NCI-H1694 (cell line): ENCODE measurements at regions not wholly inside any gene's neighbourhood (a gene's known extent, or its start where the extent isn't known, plus 50 kb on each side); places are given as distances from the start of the nearest gene placed in this dataset.

Source experiments
- DNase-seq: peaks from one replicate; lab custom pipeline; 2025; lab: John Stamatoyannopoulos, UW

- DNase-seq = no peak
These were observed 50.3 kb downstream of the PLXNA1 start for GRCh38 chr3:127033171-127033570.

DNA sequence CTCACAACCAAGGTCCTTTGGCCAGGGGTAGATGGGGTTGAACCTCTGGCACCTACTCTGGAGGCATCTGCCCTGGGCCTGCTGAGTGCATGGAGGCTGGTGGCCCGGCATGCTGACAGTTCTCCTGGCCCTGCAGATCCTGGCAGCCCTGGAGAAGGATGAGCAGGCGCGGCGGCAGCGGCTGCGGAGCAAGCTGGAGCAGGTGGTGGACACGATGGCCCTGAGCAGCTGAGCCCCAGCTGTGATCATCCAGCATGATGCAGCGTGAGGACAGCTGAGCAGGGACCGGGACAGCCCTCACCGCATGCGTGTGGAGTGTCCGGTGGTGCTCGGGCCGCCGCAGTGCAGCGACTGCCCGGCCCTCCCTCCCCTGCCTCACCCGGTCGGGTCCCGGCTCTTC is 50.9 kb downstream of the PLXNA1 start:
- DNase-seq = no peak

GRCh38 chr3:127034195-127034989 is 51.5 kb downstream of the PLXNA1 start:
- no peak for DNase-seq

DNA sequence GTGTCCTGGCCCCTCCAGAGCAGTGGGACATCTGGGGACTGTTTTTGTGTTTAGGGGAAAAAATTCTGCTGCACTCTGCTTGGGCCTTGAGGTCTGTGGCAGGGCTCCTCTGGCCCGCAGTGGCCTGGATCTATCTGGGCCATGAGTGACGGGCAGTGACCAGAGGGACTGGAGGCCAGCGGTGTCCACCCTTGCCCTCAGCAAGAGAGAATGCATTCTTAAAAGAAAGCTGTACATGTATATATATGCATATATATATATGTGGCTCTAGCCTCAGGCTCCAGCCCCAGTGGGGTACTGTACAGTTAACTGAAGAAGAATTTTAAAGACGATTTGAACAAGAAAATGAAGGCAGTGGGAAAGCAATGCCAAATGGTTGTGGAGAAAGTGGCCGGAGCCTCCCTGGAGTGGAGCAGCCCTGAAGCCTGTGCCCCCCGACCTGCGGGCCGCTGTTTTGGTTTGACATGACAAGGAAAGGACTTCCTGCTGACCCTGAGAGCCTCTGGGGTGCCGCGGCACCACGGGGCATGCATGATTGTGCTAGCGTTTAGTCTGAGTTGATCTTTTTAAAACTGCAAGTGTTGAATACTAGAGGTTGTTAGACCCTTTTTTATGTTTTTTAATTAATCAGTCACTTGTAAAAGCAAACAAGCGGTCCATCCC is 52.2 kb downstream of the PLXNA1 start:
- no peak for DNase-seq

DNA sequence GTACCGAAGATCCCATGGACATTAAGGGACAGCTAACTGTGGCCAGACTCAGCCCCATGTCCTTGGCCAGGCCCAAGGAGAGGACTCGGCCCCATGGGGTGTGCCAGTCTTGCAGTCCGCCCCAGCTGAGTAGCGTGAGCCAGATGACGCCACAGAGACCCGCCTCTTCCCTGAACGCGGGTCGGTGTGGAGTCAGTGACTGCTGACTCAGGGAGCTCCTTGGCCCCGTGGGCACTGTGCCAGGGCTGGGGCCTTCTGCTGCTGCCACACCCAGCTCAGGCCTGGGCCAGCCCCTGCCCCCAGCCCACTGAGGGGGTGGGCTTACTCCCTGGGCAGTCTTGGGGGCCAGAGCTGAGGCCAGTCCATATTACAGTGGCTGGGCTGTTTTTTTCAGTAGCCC is 52.8 kb downstream of the PLXNA1 start:
- no peak for DNase-seq

GRCh38 chr3:127036209-127037020 is 53.5 kb downstream of the PLXNA1 start:
- no peak for DNase-seq

GRCh38 chr3:127037021-127037400 is 54.1 kb downstream of the PLXNA1 start:
- no peak for DNase-seq

DNA sequence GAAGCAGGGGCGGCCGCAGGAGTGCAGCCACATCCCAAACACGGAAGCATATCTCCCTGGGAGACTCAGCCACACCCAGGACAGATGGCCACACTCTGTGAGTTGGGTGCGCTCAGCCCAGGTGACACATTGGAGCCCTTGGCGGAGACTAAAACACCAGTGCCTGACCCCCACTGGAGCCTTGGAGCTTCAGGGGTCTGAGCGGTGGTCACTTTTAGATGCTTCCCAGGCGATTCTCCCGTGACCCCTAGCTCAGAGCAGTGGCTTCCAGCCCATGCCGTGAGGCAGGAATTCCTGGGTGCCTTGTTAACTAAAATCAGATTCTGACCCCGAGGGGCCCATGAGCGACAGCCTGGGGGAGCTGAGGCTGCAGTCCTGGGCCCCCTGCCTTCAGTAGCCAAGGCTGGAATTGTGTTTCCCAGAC is 54.5 kb downstream of the PLXNA1 start:
- no peak for DNase-seq

DNA sequence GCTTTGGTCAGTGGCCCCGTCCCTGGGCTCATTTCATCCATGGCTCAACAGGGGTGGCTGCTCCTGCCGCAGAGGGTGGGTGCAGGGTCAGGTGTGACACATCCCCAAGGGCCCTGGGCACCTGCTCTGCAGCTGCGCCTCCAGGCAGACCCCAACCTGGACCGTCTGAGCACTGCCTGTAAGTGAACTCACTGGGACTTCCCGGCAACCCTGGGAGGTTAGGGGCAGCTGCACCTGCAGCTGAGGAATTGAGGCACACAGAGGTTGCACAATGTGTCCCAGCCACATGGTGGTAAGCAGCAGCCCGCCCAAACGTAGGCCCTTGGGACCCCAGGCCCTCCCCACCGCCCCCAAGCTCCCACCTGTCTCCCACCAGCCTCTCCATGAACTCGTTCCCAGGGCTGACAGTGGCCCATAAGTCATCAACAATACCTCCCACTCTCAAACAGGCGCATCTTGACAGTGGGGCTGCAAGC is 55.1 kb downstream of the PLXNA1 start:
- no peak for DNase-seq

GRCh38 chr3:127038466-127038865 is 55.6 kb downstream of the PLXNA1 start:
- no peak for DNase-seq

- DNase-seq = no peak
These were observed 56.1 kb downstream of the PLXNA1 start for GRCh38 chr3:127038923-127039581.

DNA sequence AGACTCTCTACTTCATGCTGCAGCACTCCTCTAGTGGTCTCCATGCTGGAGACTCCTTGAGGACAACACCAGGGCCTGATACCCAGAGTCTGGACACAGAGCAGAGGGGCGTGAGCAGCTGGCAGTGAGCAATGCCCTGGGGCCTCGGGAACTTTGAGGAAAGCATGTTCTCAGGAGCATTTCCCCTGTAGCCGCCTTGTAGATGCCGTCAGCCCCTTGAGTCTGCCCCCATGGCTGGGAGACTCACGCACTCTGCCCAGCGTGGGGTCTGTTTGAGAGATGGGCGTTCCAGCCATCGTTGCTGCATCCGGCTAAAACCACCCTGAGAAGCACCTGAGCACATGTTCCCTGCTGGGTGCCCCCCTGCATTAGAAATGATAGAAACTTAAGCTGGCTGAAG is 56.8 kb downstream of the PLXNA1 start:
- DNase-seq = no peak

- no peak for DNase-seq
These were observed 57.3 kb downstream of the PLXNA1 start for GRCh38 chr3:127040216-127040615.

GRCh38 chr3:127041264-127041820 is 58.4 kb downstream of the PLXNA1 start:
- no peak for DNase-seq

GRCh38 chr3:127041933-127042332 is 59.0 kb downstream of the PLXNA1 start:
- DNase-seq = no peak

- no peak for DNase-seq
These were observed 59.7 kb downstream of the PLXNA1 start for GRCh38 chr3:127042634-127043033.

DNA sequence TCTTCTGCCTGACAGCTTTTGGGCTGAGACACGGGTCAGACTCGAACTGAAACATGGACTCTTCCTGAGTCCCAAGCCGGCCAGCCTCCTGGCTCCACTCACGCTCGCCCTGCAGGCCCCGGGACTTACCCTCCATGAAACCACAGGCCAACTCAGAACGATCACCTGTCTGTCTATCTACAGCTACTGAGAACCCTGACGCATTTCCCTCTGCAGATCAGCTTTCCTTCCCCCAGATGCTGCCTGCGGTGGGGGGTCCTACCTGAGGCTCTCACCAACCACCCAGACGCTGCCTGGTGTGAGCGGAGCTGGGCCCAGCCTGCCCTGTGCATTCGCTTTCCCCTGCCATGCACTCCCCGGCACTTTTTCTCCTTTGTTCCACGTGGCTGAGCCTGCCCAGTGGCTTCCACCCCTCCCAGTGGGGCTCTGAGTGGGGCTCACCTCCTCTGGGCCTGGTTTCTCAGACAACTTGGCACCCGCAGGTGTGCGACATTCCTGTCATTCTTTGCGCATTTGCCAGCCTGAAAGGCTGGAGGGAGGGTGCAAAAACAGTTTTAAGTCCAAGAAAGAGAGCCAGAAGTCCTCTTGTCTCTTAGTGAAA is 60.2 kb downstream of the PLXNA1 start:
- no peak for DNase-seq

DNA sequence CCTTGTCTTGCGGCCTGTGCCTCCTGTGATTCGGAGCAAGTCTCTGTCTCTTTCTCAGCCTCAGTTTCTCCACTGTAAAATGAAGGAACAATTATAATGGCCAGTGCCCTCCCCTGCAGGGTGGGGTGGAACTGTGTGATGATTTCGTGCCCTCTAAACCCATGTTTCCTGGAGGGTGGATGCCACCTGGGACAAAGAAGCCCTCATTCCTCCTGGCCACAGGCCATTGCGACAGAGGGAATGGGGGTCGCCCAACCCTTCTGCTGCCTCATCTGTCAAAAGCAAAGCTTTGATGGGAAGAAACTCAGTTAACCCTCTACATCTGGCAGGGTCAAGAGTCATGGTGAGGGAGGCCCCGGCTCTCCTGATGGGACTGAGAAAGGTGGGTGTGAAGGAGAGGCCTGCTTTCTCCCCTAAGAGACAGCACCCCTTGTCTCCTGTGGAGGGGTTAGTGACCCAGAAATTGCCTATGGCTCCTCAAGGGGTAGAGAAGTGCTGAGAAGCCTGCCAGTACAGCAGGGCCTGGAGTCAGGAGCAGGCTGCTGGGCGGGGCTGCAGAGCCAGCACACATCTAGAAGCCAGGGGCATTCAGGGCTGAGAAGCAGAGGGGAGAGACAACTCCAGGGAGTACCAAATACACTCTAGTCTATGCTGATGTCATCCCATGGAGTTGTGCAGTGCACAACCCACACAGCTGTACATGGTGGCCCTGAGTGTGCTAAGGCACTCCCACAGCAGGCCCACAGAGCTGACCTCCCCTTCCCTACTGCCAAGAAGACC is 61.0 kb downstream of the PLXNA1 start:
- DNase-seq = no peak

- no peak for DNase-seq
These were observed 62.1 kb downstream of the PLXNA1 start for GRCh38 chr3:127044996-127045395.

DNA sequence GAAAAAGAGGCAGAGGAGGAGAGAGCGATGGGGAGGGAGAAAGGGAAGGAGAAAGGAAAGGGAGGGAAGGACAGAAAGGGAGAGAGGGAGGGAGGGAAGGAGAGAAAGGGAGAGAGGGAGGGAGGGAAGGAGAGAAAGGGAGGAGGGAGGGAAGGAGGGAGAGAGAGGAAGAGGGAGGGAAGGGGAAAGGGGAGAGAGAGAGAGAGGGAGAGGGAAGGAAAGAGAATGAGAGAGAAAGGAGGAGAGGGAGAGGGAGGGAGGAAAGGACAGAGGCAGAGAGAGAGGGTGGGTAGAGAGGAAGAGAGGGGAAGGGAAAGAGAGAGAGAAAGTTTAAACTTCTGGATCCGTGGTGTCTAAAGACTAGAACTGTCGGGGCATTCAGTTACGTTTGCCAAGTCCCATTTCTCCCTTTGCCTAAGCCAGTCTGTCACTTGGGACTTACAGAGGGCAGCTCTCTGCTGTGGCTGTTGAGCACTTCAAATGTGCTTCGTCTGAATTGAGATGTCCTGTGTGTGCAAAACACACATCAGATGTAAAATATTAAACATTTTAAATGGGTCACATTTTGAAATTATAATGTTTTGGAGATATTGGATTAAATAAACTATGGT is 62.6 kb downstream of the PLXNA1 start:
- DNase-seq = no peak
